Thoracic aorta (tissue), 2 donors: ENCODE measurements at regions not wholly inside any gene's neighbourhood (a gene's known extent, or its start where the extent isn't known, plus 50 kb on each side); places are given as distances from the start of the nearest gene placed in this dataset.

ENCODE experiments used
- ATAC-seq: fragments of 150-250 bp; one replicate; pipeline ENCODE4 v1.8.0; 2017; ENCODE audit warnings: low read depth; ENCODE audit not compliant: insufficient number of reproducible peaks, low FRiP score
- DNase-seq: peaks from one replicate; pipeline ENCODE4 v3.0.0-alpha.2; 2020; ENCODE audit warnings: low spot score
- H3K27ac ChIP-seq, 2 donors: fragments of 200-600 bp; sonication (generic); 1 replicate in 1 of 2; 2 replicates in 1 of 2; pipeline ENCODE4 v1.5.1; 2016; ENCODE audit warnings: mild to moderate bottlenecking in 2 of 2, moderate library complexity in 2 of 2
- H3K27me3 ChIP-seq: fragments of 200-600 bp; sonication (generic); replicated peaks from 2 replicates; pipeline ENCODE4 v1.6.0; 2016; ENCODE audit warnings: mild to moderate bottlenecking; ENCODE audit not compliant: insufficient read depth
- H3K36me3 ChIP-seq: fragments of 200-600 bp; sonication (generic); one replicate; pipeline ENCODE4 v1.5.1; 2016
- H3K4me1 ChIP-seq, 2 donors: fragments of 200-600 bp; sonication (generic); 1 replicate in 1 of 2; 2 replicates in 1 of 2; pipeline versions ENCODE4 v1.5.1 to v1.6.0; 2016; ENCODE audit warnings: low read depth in 2 of 2, mild to moderate bottlenecking in 1 of 2; ENCODE audit not compliant: control insufficient read depth in 1 of 2
- H3K4me3 ChIP-seq: fragments of 200-600 bp; sonication (generic); 2 replicates; pipeline ENCODE4 v1.5.1; 2016; ENCODE audit warnings: mild to moderate bottlenecking
- H3K9me3 ChIP-seq: fragments of 200-600 bp; sonication (generic); 2 replicates; pipeline ENCODE4 v1.5.1; 2016
- TF ChIP-seq, protein P1 (sequence below): fragments of 200-600 bp; sonication (generic); IDR thresholded peaks from one replicate; pipeline ENCODE4 v1.5.1; 2019; ENCODE audit warnings: antibody characterized with exemption

DNA sequence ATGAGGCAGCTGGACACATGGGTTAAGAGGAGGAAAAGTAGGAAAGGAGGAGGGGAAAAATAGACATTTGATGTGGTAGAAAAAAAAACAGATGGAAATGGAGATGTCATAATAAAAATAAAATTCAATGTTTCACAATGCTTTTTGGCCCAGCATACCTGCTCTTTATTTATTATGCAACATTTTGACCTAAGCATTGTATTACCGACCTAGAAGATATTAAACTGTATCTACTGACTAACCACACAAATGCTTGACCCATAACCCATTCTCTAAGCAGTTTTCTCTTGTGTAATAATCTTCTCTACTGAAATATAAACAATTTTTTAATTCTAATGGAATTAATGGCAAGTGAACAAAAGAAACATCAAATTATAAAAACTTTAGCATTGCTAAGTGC, 362.3 kb downstream of the FBXO15 start:
- Histone ChIP-seq H3K9me3 (no peaks in the 10 kb centered on the region), H3K27ac (no peak overlapping the region), H3K27me3 (no peaks in the 10 kb centered on the region), H3K36me3 (no peaks in the 10 kb centered on the region), H3K4me3 (no peak overlapping the region), H3K4me1 (no peaks in the 10 kb centered on the region)
- ATAC-seq (no peak), DNase-seq (no peak)
- TF ChIP-seq, protein P1, sequence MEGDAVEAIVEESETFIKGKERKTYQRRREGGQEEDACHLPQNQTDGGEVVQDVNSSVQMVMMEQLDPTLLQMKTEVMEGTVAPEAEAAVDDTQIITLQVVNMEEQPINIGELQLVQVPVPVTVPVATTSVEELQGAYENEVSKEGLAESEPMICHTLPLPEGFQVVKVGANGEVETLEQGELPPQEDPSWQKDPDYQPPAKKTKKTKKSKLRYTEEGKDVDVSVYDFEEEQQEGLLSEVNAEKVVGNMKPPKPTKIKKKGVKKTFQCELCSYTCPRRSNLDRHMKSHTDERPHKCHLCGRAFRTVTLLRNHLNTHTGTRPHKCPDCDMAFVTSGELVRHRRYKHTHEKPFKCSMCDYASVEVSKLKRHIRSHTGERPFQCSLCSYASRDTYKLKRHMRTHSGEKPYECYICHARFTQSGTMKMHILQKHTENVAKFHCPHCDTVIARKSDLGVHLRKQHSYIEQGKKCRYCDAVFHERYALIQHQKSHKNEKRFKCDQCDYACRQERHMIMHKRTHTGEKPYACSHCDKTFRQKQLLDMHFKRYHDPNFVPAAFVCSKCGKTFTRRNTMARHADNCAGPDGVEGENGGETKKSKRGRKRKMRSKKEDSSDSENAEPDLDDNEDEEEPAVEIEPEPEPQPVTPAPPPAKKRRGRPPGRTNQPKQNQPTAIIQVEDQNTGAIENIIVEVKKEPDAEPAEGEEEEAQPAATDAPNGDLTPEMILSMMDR: no peak

DNA sequence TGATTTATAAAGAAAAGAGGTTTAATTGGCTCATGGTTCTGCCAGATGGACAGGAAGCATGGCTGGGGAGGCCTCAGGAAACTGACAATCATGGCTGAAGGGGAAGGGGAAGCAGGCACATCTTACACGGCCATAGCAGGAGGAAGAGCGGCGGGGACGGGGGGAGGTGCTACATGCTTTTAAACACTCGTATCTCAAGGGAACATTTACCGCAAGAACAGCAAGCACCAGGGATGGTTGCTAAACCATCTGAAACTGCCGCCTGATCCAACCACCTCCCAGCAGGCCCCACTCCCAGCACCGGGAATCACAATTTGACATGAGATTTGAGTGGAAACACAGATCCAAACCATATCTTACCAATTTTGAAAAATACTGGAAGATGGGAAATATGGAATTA, 362.8 kb downstream of the FBXO15 start:
- Histone ChIP-seq H3K27ac (no peak overlapping the region), H3K4me3 (no peak overlapping the region), H3K9me3 (no peaks in the 10 kb centered on the region), H3K4me1 (no peaks in the 10 kb centered on the region), H3K36me3 (no peaks in the 10 kb centered on the region), H3K27me3 (no peaks in the 10 kb centered on the region)
- TF ChIP-seq, protein P1: no peak
- ATAC-seq (no peak), DNase-seq (no peak)

DNA sequence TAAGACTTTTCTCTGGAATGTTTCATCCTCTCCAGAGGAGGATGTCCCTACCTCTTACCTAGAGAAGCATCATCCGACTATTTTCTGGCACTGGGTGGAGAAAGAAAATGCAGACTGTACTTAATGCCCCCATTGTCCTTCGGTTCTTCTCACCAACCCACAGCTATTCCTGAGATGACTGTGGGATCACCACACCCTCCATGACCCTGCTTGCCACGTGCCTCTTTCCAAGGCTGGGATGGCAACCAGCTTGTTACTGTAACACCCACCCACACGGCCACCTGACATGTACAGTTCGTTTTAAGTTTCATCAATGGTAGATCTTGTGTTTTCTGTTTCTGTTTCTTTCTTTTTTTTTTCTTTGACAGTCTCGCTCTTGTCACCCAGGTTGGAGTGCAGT, 365.2 kb downstream of the FBXO15 start:
- TF ChIP-seq, protein P1: no peak
- Histone ChIP-seq H3K9me3 (no peaks in the 10 kb centered on the region), H3K27me3 (no peaks in the 10 kb centered on the region), H3K4me1 (no peaks in the 10 kb centered on the region), H3K27ac (no peak overlapping the region), H3K4me3 (no peak overlapping the region), H3K36me3 (no peaks in the 10 kb centered on the region)
- DNase-seq (no peak), ATAC-seq (no peak)

DNA sequence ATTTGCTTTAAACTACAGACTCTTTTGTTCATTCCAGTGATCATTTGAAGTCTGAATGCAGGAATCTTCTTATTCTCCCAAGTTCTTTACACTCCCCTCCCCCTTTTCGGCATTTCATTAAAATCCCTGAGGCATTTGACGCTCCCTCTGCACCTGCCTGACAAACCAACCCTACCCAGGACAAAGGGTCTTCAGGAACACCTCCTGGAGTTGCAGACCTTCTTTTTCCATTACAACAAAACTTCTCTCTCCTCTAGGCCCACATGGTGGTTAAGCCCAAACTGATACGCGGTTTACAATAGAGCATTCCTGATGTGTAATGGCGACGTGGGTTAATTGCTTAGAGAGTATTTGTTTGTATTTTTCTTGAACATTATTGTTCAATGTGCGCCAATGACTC, 367.4 kb downstream of the FBXO15 start:
- ATAC-seq (no peak), DNase-seq (no peak)
- H3K36me3 ChIP-seq: no peaks in the 10 kb centered on the region
- H3K4me3 ChIP-seq: no peak overlapping the region
- TF ChIP-seq, protein P1: no peak
- H3K4me1 ChIP-seq: no peaks in the 10 kb centered on the region
- no peaks in the 10 kb centered on the region for H3K9me3 ChIP-seq
- no peak overlapping the region for H3K27ac ChIP-seq
- no peaks in the 10 kb centered on the region for H3K27me3 ChIP-seq

DNA sequence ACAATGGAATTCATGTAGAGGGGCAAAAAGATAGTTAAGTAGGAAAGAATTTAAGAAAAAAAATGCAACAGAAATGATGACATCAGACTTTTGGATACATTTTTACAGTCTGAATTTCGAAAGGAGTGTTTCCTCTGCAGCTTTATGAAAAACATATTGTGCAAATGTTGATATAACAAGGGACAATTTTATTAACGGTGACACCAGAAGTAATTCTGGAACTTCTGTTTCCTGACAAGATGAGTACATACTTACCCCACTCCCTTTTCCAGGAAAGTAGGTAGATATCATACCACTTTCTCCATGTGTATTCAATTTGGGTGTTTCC, 369.6 kb downstream of the FBXO15 start:
- H3K27me3 ChIP-seq: no peaks in the 10 kb centered on the region
- H3K36me3 ChIP-seq: no peaks in the 10 kb centered on the region
- no peak overlapping the region for H3K27ac ChIP-seq
- DNase-seq (no peak), ATAC-seq (no peak)
- TF ChIP-seq, protein P1: no peak
- H3K9me3 ChIP-seq: no peaks in the 10 kb centered on the region
- H3K4me1 ChIP-seq: no peaks in the 10 kb centered on the region
- no peak overlapping the region for H3K4me3 ChIP-seq
